T follicular helper cell (primary cell): ENCODE measurements at regions not wholly inside any gene's neighbourhood (a gene's known extent, or its start where the extent isn't known, plus 50 kb on each side); places are given as distances from the start of the nearest gene placed in this dataset.

Source experiments
- DNase-seq: peaks from one replicate; pipeline ENCODE4 v3.0.0-alpha.2; 2020; ENCODE audit warnings: low read depth

GRCh38 chr5:6195711-6196358 lies 182.5 kb downstream of the MED10 start:
- DNase-seq: no peak

- no peak for DNase-seq
These were observed 183.3 kb downstream of the MED10 start for GRCh38 chr5:6194906-6195612.

DNA sequence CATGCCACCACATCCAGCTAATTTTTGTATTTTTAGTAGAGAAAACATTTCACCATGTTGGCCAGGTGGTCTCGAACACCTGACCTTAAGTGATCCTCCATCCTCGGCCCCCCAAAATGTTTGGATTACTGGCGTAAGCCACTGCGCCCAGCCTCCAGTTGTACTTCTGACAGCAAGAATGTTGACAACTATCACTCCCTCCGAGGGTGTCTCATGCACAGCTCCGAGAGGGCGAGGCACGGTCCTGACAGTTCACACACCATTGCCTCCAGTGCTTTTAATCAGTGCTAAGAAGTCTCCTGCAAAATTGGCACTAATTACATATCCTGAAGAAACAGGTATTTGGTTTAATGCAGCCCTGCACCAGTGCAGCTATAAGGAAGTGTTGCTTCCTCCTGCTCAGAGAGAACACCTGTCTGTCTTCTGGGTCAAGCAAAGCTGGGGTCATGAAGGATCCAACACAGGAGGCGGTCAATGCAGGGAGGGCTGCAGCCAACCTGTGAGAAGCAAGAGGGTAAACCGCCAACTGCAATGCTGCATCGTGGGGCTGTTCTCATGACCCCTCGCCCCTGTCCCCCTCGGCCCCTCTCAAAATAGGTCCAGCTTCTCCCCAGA lies 184.0 kb downstream of the MED10 start:
- no peak for DNase-seq

- no peak for DNase-seq
These were observed 185.0 kb downstream of the MED10 start for GRCh38 chr5:6193310-6193709.

GRCh38 chr5:6190838-6191237 lies 187.5 kb downstream of the MED10 start:
- no peak for DNase-seq

GRCh38 chr5:6188976-6189375 lies 189.4 kb downstream of the MED10 start:
- no peak for DNase-seq

GRCh38 chr5:6188344-6188743 lies 190.0 kb downstream of the MED10 start:
- no peak for DNase-seq

DNA sequence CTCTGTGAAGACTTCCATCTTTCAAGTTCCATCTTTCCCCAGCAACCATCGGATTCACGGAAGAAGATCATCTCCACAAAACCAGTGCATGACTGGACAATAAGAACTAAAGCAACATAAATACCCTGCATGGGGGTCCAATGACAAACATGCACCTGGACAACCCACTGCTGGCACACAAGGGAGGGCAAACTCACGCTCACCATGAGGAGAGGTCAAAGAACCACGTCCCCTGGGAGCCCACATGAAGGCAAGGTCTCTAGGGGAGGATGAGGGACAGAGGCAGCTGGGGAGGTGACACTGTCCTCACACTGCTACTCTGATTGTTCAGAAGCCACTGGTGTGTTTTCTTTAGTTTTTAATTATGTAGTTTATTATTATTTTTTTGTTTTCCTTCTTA lies 190.8 kb downstream of the MED10 start:
- DNase-seq: no peak

GRCh38 chr5:6185574-6185973 lies 192.8 kb downstream of the MED10 start:
- DNase-seq: no peak

DNA sequence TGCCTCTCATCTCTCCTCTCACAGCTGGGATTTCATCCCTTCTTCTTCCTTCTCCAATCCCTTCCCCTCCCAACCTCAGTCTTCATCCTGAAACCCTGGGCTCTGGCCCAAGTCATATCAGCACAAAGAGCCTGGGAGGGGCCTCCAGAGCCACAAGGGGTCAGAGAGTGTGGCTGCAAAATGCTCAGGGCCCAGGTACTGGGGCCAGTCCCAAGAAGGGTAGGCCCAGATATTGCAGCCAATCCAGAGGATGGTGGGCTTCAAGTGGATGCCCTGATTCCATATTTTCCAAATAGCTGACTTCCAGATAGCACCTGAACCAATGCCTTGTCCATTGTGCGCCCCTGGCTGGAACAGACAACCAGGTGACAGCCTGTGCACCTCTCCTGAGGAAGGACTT lies 193.9 kb downstream of the MED10 start:
- DNase-seq: no peak

- DNase-seq: no peak
These were observed 194.7 kb downstream of the MED10 start for GRCh38 chr5:6183391-6184390.

GRCh38 chr5:6182271-6182815 lies 196.0 kb downstream of the MED10 start:
- no peak for DNase-seq

DNA sequence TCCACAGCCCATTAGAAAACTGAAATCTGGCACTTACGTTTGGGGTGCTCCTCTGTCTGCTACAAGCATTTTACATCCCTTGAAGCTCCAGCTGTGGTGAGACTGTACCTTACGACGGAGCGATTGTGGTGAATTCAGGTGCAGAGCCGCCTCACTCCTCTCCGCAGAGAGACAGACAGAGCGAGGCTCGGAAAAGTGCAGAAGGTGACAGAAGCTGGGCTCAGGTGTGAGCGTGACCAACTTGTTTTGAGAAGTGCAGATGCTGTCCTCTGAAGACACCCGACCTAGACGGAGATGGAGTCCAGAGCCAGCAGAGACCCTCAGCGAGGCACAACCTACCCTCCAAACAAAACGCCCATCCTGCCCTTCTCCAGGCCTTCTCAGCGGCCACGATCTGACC lies 196.5 kb downstream of the MED10 start:
- no peak for DNase-seq

DNA sequence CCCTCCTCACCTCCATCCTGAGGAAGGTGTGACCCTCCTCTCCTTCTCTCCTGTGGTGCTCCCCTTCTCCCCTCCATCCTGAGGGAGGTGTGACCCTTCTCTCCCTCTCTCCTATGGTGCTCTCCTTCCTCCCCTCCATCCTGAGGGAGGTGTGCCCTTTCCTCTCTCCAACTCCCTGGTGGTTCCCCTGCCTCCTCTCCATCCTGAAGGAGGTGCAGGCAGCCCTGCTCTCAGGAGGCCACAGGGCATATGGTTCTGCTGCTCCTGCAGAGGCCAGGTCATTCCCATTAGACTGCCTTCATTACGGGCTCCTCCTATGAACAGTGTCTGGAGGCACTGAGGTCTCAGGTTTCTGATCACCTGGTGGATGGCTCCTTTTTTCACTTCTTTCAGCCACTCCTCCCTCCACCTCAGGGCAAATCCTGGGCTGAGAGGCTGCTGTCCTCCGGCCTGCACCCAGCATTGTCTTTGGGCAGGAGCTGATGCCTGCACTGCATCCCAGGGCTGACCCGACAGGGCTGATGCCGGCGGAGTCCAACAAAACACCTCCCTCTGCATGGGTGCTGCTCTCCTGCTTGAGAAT lies 197.1 kb downstream of the MED10 start:
- DNase-seq: no peak

DNA sequence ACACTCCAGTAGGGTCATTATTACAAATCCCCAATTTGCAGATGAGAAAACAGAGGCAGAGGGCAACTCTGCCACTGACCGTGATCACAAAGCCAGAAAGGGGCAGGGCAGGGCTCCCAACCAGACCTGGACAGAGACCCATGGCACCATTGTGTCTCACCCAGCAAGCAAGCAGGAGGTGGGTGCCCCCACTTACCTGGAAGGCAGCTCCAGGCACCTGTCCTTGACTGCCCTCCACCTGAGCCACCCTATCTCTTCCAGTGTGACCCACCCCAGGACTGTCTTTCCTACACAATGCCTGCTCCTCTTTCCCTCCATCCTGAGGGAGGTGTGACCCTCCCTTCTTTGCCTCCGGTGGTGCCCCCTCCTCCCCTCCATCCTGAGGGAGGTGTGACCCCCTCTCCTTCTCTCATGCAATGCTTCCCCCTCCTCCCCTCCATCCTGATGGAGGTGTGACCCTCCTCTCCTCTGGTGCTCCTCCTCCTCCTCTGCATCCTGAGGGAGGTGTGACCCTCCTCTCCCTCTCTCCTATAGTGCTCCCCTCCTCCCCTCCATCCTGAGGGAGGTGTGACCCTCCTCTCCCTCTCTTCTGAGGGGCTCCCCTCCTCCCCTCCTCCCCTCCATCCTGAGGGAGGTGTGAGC lies 198.0 kb downstream of the MED10 start:
- no peak for DNase-seq

GRCh38 chr5:6178846-6179532 lies 199.4 kb downstream of the MED10 start:
- DNase-seq: no peak

GRCh38 chr5:6177926-6178325 lies 200.4 kb downstream of the MED10 start:
- no peak for DNase-seq

- no peak for DNase-seq
These were observed 202.1 kb downstream of the MED10 start for GRCh38 chr5:6176102-6176693.

DNA sequence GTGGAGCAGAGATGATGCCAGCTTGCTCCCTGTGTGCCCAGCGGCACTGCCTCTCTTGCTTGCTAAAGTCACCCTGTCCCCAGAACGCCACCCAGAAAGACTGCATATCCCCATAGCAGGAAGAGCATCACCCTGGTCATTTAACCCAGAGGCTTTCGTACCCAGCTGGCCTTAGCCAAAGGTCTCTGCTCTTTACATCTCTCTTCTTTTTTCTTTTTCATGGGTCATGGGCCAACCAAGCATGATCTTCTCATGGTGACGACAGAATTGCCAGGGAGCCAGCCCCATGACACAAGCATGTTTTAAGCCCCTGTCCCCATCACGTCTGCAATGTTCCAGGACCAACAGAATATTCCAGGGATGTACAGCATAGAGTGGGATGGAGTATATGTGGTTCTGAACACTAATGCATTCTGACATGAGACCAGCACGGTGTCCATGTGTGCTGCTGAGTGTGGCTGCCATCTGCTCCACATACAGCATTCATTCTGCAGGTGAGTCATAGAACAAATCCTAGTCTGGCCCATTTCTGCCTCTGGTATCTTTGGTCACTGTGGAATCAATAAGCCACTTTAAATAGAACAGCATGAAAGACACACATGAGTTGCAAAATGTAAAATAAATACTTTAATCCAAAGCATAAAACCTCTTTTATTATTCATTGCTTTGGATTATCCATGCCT lies 203.0 kb downstream of the MED10 start:
- DNase-seq: no peak
